ENCODE measurements at regions not wholly inside any gene's neighbourhood (a gene's known extent, or its start where the extent isn't known, plus 50 kb on each side); places are given as distances from the start of the nearest gene placed in this dataset.

GRCh38 chr3:159766563-159767185, 222.0 kb upstream of the IL12A start:
- H3K27ac ChIP-seq (ENCODE audit: low read length) = no peak overlapping the region
- TF ChIP-seq EZH2 (optimal IDR thresholded peaks at IDR 0.05; ENCODE audit: low read depth, low read length) (no peak), EZH2phosphoT487 (IDR thresholded peaks at IDR 0.05; ENCODE audit: low read length) (no peak)
- TF ChIP-seq, protein P1, sequence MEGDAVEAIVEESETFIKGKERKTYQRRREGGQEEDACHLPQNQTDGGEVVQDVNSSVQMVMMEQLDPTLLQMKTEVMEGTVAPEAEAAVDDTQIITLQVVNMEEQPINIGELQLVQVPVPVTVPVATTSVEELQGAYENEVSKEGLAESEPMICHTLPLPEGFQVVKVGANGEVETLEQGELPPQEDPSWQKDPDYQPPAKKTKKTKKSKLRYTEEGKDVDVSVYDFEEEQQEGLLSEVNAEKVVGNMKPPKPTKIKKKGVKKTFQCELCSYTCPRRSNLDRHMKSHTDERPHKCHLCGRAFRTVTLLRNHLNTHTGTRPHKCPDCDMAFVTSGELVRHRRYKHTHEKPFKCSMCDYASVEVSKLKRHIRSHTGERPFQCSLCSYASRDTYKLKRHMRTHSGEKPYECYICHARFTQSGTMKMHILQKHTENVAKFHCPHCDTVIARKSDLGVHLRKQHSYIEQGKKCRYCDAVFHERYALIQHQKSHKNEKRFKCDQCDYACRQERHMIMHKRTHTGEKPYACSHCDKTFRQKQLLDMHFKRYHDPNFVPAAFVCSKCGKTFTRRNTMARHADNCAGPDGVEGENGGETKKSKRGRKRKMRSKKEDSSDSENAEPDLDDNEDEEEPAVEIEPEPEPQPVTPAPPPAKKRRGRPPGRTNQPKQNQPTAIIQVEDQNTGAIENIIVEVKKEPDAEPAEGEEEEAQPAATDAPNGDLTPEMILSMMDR (IDR thresholded peaks at IDR 0.05; ENCODE audit: low read length) = peak; percentile 36
- H3K36me3 ChIP-seq (replicated peaks; ENCODE audit: insufficient read depth, low read length) = no peaks in the 10 kb centered on the region
- no peak overlapping the region for H3K4me2 ChIP-seq (ENCODE audit: low read depth, low read length)
- H3K4me1 ChIP-seq (ENCODE audit: low read length) = no peaks in the 10 kb centered on the region
- DNase-seq = peak; percentile 26
- no peaks in the 10 kb centered on the region for H3K79me2 ChIP-seq (ENCODE audit: low read length)
- H3K27me3 ChIP-seq (replicated peaks; ENCODE audit: insufficient read depth, low read length) = peaks cover 37% of the 10 kb centered on the region
- H2AFZ ChIP-seq (ENCODE audit: low read length) = no peak overlapping the region
- H3F3A ChIP-seq (ENCODE audit: insufficient read depth, low read length) = no peaks in the 10 kb centered on the region
- H3K9me3 ChIP-seq (replicated peaks; ENCODE audit: insufficient read depth, low read length) = no peaks in the 10 kb centered on the region
- H3K9me2 ChIP-seq (replicated peaks; ENCODE audit: insufficient read depth, low read length) = no peaks in the 10 kb centered on the region
- H4K20me1 ChIP-seq (ENCODE audit: insufficient read depth, low read length) = no peaks in the 10 kb centered on the region
- H3K4me3 ChIP-seq (ENCODE audit: low read length) = no peak overlapping the region
- no peak overlapping the region for H3K9ac ChIP-seq (ENCODE audit: low read length)

DNA sequence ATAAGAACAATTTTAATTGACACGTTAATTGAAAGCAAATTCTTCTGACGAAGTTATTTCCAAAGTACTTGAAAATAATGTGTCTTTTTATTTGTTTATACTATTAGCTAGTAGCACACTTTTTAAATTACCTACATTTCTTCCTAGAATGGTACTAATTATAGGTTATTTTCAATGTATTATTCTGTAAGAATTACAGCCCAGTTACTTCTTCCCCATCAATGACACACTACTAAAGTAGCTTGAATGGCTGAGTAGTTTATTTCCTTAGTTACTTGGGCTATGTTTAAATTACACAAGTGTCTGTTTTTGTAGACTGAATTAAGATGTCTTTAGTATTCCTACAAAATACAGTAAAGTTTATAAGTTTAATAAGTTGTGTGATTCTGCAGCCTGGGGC, 217.6 kb upstream of the IL12A start:
- Histone ChIP-seq H3K79me2 (ENCODE audit: low read length) (no peaks in the 10 kb centered on the region), H3K27me3 (replicated peaks; ENCODE audit: insufficient read depth, low read length) (peaks cover 11% of the 10 kb centered on the region), H3K4me2 (ENCODE audit: low read depth, low read length) (no peak overlapping the region), H3K4me3 (ENCODE audit: low read length) (no peak overlapping the region), H3K9me2 (replicated peaks; ENCODE audit: insufficient read depth, low read length) (no peaks in the 10 kb centered on the region), H3K36me3 (replicated peaks; ENCODE audit: insufficient read depth, low read length) (no peaks in the 10 kb centered on the region), H3K9me3 (replicated peaks; ENCODE audit: insufficient read depth, low read length) (no peaks in the 10 kb centered on the region), H3K9ac (ENCODE audit: low read length) (no peak overlapping the region), H3F3A (ENCODE audit: insufficient read depth, low read length) (no peaks in the 10 kb centered on the region), H3K27ac (ENCODE audit: low read length) (no peak overlapping the region), H2AFZ (ENCODE audit: low read length) (no peak overlapping the region), H4K20me1 (ENCODE audit: insufficient read depth, low read length) (no peaks in the 10 kb centered on the region), H3K4me1 (ENCODE audit: low read length) (no peaks in the 10 kb centered on the region)
- DNase-seq = no peak
- TF ChIP-seq, protein P1 (IDR thresholded peaks at IDR 0.05; ENCODE audit: low read length) = no peak
- TF ChIP-seq EZH2 (optimal IDR thresholded peaks at IDR 0.05; ENCODE audit: low read depth, low read length) (no peak), EZH2phosphoT487 (IDR thresholded peaks at IDR 0.05; ENCODE audit: low read length) (no peak)

DNA sequence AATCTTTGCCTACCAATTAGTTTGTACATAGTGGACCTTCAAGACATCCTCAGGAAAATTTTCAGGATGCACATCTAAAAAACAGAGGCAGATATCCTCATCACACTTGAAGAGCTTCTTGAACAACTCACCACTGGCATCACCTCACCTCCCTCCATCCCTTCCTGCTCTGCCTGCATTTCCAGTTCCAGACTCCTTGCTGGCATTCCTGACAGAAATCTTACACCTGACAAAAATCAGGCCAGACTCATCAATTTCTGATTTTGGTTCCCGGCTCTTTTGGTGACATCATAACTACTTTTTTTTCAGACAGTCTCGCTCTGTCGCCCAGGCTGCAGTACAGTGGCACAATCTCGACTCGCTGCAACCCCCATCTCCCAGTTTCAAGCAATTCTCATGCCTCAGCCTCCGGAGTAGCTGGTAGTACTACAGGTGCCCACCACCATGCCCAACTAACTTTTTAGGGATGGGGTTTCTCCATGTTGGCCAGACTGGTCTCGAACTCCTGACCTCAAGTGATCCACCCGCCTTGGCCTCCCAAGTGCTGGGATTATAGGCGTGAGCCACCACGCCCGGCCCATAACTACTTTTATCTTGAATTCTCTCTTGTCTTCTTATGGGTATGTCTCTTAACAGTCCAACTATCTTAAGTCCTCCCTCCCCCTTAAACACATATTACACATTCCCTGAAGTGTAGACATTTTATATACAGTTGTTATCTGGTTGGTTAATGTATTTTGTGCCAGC, 216.6 kb upstream of the IL12A start:
- H3K9ac ChIP-seq (ENCODE audit: low read length) = no peak overlapping the region
- no peak overlapping the region for H2AFZ ChIP-seq (ENCODE audit: low read length)
- no peak overlapping the region for H3K4me2 ChIP-seq (ENCODE audit: low read depth, low read length)
- no peaks in the 10 kb centered on the region for H3K79me2 ChIP-seq (ENCODE audit: low read length)
- H3F3A ChIP-seq (ENCODE audit: insufficient read depth, low read length) = no peaks in the 10 kb centered on the region
- H3K27me3 ChIP-seq (replicated peaks; ENCODE audit: insufficient read depth, low read length) = peaks cover under 1% of the 10 kb centered on the region; the same call in 1 of the 2 replicates
- H4K20me1 ChIP-seq (ENCODE audit: insufficient read depth, low read length) = no peaks in the 10 kb centered on the region
- H3K9me3 ChIP-seq (replicated peaks; ENCODE audit: insufficient read depth, low read length) = no peaks in the 10 kb centered on the region
- H3K4me3 ChIP-seq (ENCODE audit: low read length) = no peak overlapping the region
- no peak for DNase-seq
- no peaks in the 10 kb centered on the region for H3K4me1 ChIP-seq (ENCODE audit: low read length)
- H3K27ac ChIP-seq (ENCODE audit: low read length) = no peak overlapping the region
- H3K36me3 ChIP-seq (replicated peaks; ENCODE audit: insufficient read depth, low read length) = no peaks in the 10 kb centered on the region
- TF ChIP-seq, protein P1 (IDR thresholded peaks at IDR 0.05; ENCODE audit: low read length) = no peak
- TF ChIP-seq EZH2phosphoT487 (IDR thresholded peaks at IDR 0.05; ENCODE audit: low read length) (no peak), EZH2 (optimal IDR thresholded peaks at IDR 0.05; ENCODE audit: low read depth, low read length) (no peak)
- no peaks in the 10 kb centered on the region for H3K9me2 ChIP-seq (replicated peaks; ENCODE audit: insufficient read depth, low read length)

Measured in MM.1S (cell line).